HCT116 (cell line): ENCODE measurements at regions not wholly inside any gene's neighbourhood (a gene's known extent, or its start where the extent isn't known, plus 50 kb on each side); places are given as distances from the start of the nearest gene placed in this dataset.

Source experiments
- ATAC-seq: fragments of 200-7000 bp; cut with Tn5 transposase; 2 replicates; pipeline ENCODE4 v1.9.1; 2020; ENCODE audit warnings: mild to moderate bottlenecking, moderate library complexity
- BruUV-seq: library from RNA; stranded (reverse); fragments of 400-500 nt; replicated peaks from 2 replicates; lab custom pipeline; 2021; lab: Mats Ljungman, UMichigan
- CTCF ChIA-PET: fragments of 300-600 bp; sonication (Branson Sonifier 250); formaldehyde crosslinking; loops from one replicate; lab custom pipeline; 2021; ENCODE audit warnings: antibody characterized with exemption; lab: Charles Lee
- POLR2A ChIA-PET: fragments of 300-600, 350-600 bp; sonication (Branson Sonifier 250); formaldehyde crosslinking; loops from one replicate; lab custom pipeline; 2021; ENCODE audit warnings: antibody characterized with exemption; lab: Charles Lee
- RAD21 ChIA-PET, 2 experiments: fragments of 300-600 bp; sonication (Branson Sonifier 250); formaldehyde crosslinking; loops; one replicate each; lab custom pipeline; 2023; ENCODE audit warnings: low total read pairs in 2 of 2; ENCODE audit not compliant: uncharacterized antibody in 2 of 2, unreplicated experiment in 2 of 2, low non-redundant PET in 1 of 2; lab: Charles Lee
- DNase-seq: peaks from one replicate; pipeline ENCODE4 v3.0.0-alpha.2; 2010; ENCODE audit warnings: low read depth, low spot score
- H2AFZ ChIP-seq: fragments of 200-600 bp; shearing (Covaris generic), sonication (generic); 2 replicates; pipeline ENCODE4 v1.6.1; 2017; ENCODE audit warnings: low read depth, mixed run types, mixed read lengths, antibody characterized with exemption, low read length; ENCODE audit not compliant: poor library complexity, severe bottlenecking
- H3K27ac ChIP-seq: 2 replicates; pipeline ENCODE4 v1.5.1; 2012; ENCODE audit warnings: low read depth, low read length
- H3K27me3 ChIP-seq: fragments of 200-600 bp; sonication (generic); 2 replicates; pipeline ENCODE4 v1.6.1; 2016; ENCODE audit warnings: mixed run types, low read length, mixed read lengths; ENCODE audit not compliant: insufficient read depth
- H3K36me3 ChIP-seq, 2 experiments: fragments of 200-500 bp in 1 of 2; fragments of 200-600 bp in 1 of 2; sonication (Bioruptor generic) in 1 of 2; sonication (generic) in 1 of 2; 2 replicates each; pipeline versions ENCODE4 v1.5.1 to v1.6.1; 2014 to 2016; ENCODE audit warnings: low read length in 2 of 2, inconsistent platforms in 1 of 2, mixed read lengths in 1 of 2, mixed run types in 1 of 2; ENCODE audit not compliant: insufficient read depth in 2 of 2, control insufficient read depth in 1 of 2
- H3K4me1 ChIP-seq, 2 experiments: fragments of 200-600 bp in 1 of 2; sonication (generic) in 1 of 2; 2 replicates each; pipeline versions ENCODE4 v1.5.1 to v1.6.1; 2012 to 2017; ENCODE audit warnings: low read length in 2 of 2, inconsistent platforms in 1 of 2, mild to moderate bottlenecking in 1 of 2, mixed read lengths in 1 of 2, mixed run types in 1 of 2, moderate library complexity in 1 of 2; ENCODE audit not compliant: insufficient read depth in 2 of 2, control insufficient read depth in 1 of 2
- H3K4me2 ChIP-seq: fragments of 200-600 bp; sonication (generic); 2 replicates; pipeline ENCODE4 v1.6.1; 2017; ENCODE audit warnings: mixed run types, low read length, mixed read lengths
- H3K4me3 ChIP-seq, 2 experiments: fragments of 200-600 bp in 1 of 2; sonication (generic) in 1 of 2; replicated peaks in 1 of 2; 2 replicates each; pipeline ENCODE4 v1.5.1; 2011 to 2016; ENCODE audit warnings: low read length in 2 of 2, control low read depth in 1 of 2, low read depth in 1 of 2, mild to moderate bottlenecking in 1 of 2, mixed read lengths in 1 of 2, mixed run types in 1 of 2
- H3K79me2 ChIP-seq: fragments of 200-600 bp; sonication (generic); 2 replicates; pipeline ENCODE4 v1.6.1; 2017; ENCODE audit warnings: mild to moderate bottlenecking, mixed run types, low read length, moderate library complexity, mixed read lengths; ENCODE audit not compliant: insufficient read depth
- H3K9ac ChIP-seq: fragments of 200-600 bp; sonication (generic); 2 replicates; pipeline ENCODE4 v1.6.1; 2016; ENCODE audit warnings: low read length, mixed read lengths
- H3K9me2 ChIP-seq: fragments of 200-600 bp; sonication (generic), shearing (Covaris generic); 2 replicates; pipeline ENCODE4 v1.6.1; 2017; ENCODE audit warnings: mixed run types, mild to moderate bottlenecking, moderate library complexity; ENCODE audit not compliant: insufficient read depth
- H3K9me3 ChIP-seq, 2 experiments: fragments of 200-500 bp in 1 of 2; fragments of 200-600 bp in 1 of 2; sonication (Bioruptor generic) in 1 of 2; sonication (generic) in 1 of 2; 2 replicates each; pipeline ENCODE4 v1.6.1; 2014 to 2017; ENCODE audit warnings: low read length in 2 of 2, mixed read lengths in 2 of 2, inconsistent platforms in 1 of 2, low read depth in 1 of 2, mild to moderate bottlenecking in 1 of 2, mixed run types in 1 of 2, moderate library complexity in 1 of 2; ENCODE audit not compliant: control insufficient read depth in 1 of 2, insufficient read depth in 1 of 2
- H4K20me1 ChIP-seq: fragments of 200-600 bp; sonication (generic), shearing (Covaris generic); 2 replicates; pipeline ENCODE4 v1.6.1; 2017; ENCODE audit warnings: mixed run types, mild to moderate bottlenecking, moderate library complexity; ENCODE audit not compliant: insufficient read depth
- EGR1 ChIP-seq: IDR thresholded peaks from 2 replicates; pipeline ENCODE4 v1.6.1; 2012; ENCODE audit warnings: low read depth
- ELF1 ChIP-seq: IDR thresholded peaks from 2 replicates; pipeline ENCODE4 v1.6.1; 2012; ENCODE audit warnings: low read depth, borderline replicate concordance
- EZH2 ChIP-seq: fragments of 200-600 bp; sonication (generic); IDR thresholded peaks from 2 replicates; pipeline ENCODE4 v1.6.1; 2017; ENCODE audit warnings: antibody characterized with exemption, mixed run types
- JUND ChIP-seq: IDR thresholded peaks from 2 replicates; pipeline ENCODE4 v1.6.1; 2012
- POLR2A ChIP-seq: IDR thresholded peaks from 2 replicates; pipeline ENCODE4 v1.7.0; 2011; ENCODE audit warnings: borderline replicate concordance; ENCODE audit not compliant: insufficient read depth, insufficient read length; ENCODE audit errors: extremely low read depth
- POLR2AphosphoS5 ChIP-seq: IDR thresholded peaks from 2 replicates; pipeline ENCODE4 v1.6.1; 2011; ENCODE audit warnings: mild to moderate bottlenecking, low read depth, low read length, moderate library complexity
- RAD21 ChIP-seq: IDR thresholded peaks from 2 replicates; pipeline ENCODE4 v1.6.1; 2012; ENCODE audit warnings: low read depth, mild to moderate bottlenecking
- ZFX ChIP-seq: fragments of 450-650 bp; IDR thresholded peaks from 2 replicates; pipeline ENCODE4 v1.6.1; 2017
- ZNF274 ChIP-seq: fragments of 200-500 bp; sonication (Bioruptor generic); IDR thresholded peaks from 2 replicates; pipeline ENCODE4 v1.6.1; 2014; ENCODE audit warnings: mild to moderate bottlenecking, low read depth, low read length, inconsistent platforms
- intact Hi-C: fragments of 100-400 bp; cut with micrococcal nuclease; formaldehyde crosslinking; loops from 2 replicates; pipeline ENCODE4 v1.10.0; 2022
- TF ChIP-seq, protein P1 (sequence below), 3 experiments: fragments of 200-600 bp in 1 of 3; sonication (generic) in 1 of 3; IDR thresholded peaks in 2 of 3; conservative IDR thresholded peaks in 1 of 3; 2 replicates each; pipeline ENCODE4 v1.5.1; 2012 to 2017; ENCODE audit warnings: low read depth in 2 of 3, low read length in 2 of 3, antibody characterized with exemption in 1 of 3, borderline replicate concordance in 1 of 3, control low read depth in 1 of 3, mild to moderate bottlenecking in 1 of 3, mixed read lengths in 1 of 3, mixed run types in 1 of 3, moderate library complexity in 1 of 3; ENCODE audit not compliant: insufficient read depth in 1 of 3
- TF ChIP-seq, protein P2 (sequence below): IDR thresholded peaks from 2 replicates; pipeline ENCODE4 v1.6.1; 2012; ENCODE audit warnings: low read depth
- TF ChIP-seq, protein P3 (sequence below): IDR thresholded peaks from 2 replicates; pipeline ENCODE4 v1.6.1; 2012

DNA sequence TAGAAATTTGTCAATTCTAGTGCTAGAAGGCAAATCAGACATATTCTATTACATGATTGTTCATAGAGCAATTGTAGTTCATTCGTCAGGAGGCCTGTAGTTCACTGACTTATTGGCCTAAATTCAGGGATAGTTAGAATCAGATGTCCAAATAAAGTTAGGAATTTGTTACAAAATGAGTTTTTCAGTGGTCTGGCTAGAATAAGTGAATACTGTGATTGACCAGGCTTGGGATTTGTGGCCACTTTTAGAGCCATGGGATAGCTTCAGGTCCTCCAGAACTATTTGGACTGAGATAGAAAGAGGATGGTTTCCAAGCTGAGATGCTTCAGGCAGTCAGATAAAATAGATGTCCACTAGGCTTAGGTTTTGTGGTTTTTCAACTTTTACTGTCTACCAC lies 199.1 kb upstream of the MPDZ start:
- DNase-seq = no peak
- TF ChIP-seq ZNF274 = no peak
- TF ChIP-seq JUND = no peak
- TF ChIP-seq EZH2 = no peak
- no peak for TF ChIP-seq POLR2A
- TF ChIP-seq, protein P1, sequence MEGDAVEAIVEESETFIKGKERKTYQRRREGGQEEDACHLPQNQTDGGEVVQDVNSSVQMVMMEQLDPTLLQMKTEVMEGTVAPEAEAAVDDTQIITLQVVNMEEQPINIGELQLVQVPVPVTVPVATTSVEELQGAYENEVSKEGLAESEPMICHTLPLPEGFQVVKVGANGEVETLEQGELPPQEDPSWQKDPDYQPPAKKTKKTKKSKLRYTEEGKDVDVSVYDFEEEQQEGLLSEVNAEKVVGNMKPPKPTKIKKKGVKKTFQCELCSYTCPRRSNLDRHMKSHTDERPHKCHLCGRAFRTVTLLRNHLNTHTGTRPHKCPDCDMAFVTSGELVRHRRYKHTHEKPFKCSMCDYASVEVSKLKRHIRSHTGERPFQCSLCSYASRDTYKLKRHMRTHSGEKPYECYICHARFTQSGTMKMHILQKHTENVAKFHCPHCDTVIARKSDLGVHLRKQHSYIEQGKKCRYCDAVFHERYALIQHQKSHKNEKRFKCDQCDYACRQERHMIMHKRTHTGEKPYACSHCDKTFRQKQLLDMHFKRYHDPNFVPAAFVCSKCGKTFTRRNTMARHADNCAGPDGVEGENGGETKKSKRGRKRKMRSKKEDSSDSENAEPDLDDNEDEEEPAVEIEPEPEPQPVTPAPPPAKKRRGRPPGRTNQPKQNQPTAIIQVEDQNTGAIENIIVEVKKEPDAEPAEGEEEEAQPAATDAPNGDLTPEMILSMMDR (IDR thresholded peaks at IDR 0.05 in 2 of 3, conservative IDR thresholded peaks at IDR 0.05 in 1 of 3; ENCODE audit: borderline replicate concordance in 1 of 3, insufficient read depth in 1 of 3, low read depth in 2 of 3, low read length in 2 of 3) = no peak
- TF ChIP-seq POLR2AphosphoS5 = no peak
- no peak for TF ChIP-seq ZFX
- no peak for TF ChIP-seq RAD21
- no peak for TF ChIP-seq EGR1
- no peak for TF ChIP-seq ELF1
- TF ChIP-seq, protein P2, sequence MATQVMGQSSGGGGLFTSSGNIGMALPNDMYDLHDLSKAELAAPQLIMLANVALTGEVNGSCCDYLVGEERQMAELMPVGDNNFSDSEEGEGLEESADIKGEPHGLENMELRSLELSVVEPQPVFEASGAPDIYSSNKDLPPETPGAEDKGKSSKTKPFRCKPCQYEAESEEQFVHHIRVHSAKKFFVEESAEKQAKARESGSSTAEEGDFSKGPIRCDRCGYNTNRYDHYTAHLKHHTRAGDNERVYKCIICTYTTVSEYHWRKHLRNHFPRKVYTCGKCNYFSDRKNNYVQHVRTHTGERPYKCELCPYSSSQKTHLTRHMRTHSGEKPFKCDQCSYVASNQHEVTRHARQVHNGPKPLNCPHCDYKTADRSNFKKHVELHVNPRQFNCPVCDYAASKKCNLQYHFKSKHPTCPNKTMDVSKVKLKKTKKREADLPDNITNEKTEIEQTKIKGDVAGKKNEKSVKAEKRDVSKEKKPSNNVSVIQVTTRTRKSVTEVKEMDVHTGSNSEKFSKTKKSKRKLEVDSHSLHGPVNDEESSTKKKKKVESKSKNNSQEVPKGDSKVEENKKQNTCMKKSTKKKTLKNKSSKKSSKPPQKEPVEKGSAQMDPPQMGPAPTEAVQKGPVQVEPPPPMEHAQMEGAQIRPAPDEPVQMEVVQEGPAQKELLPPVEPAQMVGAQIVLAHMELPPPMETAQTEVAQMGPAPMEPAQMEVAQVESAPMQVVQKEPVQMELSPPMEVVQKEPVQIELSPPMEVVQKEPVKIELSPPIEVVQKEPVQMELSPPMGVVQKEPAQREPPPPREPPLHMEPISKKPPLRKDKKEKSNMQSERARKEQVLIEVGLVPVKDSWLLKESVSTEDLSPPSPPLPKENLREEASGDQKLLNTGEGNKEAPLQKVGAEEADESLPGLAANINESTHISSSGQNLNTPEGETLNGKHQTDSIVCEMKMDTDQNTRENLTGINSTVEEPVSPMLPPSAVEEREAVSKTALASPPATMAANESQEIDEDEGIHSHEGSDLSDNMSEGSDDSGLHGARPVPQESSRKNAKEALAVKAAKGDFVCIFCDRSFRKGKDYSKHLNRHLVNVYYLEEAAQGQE = no peak
- TF ChIP-seq, protein P3, sequence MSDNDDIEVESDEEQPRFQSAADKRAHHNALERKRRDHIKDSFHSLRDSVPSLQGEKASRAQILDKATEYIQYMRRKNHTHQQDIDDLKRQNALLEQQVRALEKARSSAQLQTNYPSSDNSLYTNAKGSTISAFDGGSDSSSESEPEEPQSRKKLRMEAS = no peak
- TF ChIP-seq, all 23 proteins: peak for 0
- RAD21 ChIA-PET = no interaction called here

More for the DNA sequence above, 199.1 kb upstream of the MPDZ start:
- H3K4me2 ChIP-seq = no peak overlapping the region
- POLR2A ChIA-PET = no interaction called here
- H4K20me1 ChIP-seq = no peaks in the 10 kb centered on the region
- no peak overlapping the region for H3K4me3 ChIP-seq
- H3K9ac ChIP-seq = no peak overlapping the region
- intact Hi-C loops = no loop called here
- no peaks in the 10 kb centered on the region for H3K36me3 ChIP-seq
- CTCF ChIA-PET = no interaction called here
- no peak overlapping the region for H2AFZ ChIP-seq
- no peaks in the 10 kb centered on the region for H3K27me3 ChIP-seq
- no TSS peak for BruUV-seq
- H3K9me2 ChIP-seq = no peaks in the 10 kb centered on the region
- H3K27ac ChIP-seq = no peak overlapping the region
- ATAC-seq = no peak
- H3K9me3 ChIP-seq = peaks cover 0 to 20% of the 10 kb centered on the region in 2 experiments; a peak in 1 of 4 replicates
- H3K4me1 ChIP-seq = no peaks in the 10 kb centered on the region
- no peaks in the 10 kb centered on the region for H3K79me2 ChIP-seq
